GM12878 (cell line): ENCODE measurements at regions not wholly inside any gene's neighbourhood (a gene's known extent, or its start where the extent isn't known, plus 50 kb on each side); places are given as distances from the start of the nearest gene placed in this dataset.

Source experiments
- ATAC-seq: fragments of 200-7000 bp; cut with Tn5 transposase; 3 replicates; pipeline ENCODE4 v1.9.1; 2020; ENCODE audit warnings: mild to moderate bottlenecking, moderate library complexity
- BruUV-seq: library from RNA; stranded (reverse); fragments of 400-500 nt; replicated peaks from 2 replicates; lab custom pipeline; 2021; lab: Mats Ljungman, UMichigan
- CTCF ChIA-PET: fragments of 300-600 bp; sonication (Branson Sonifier 250); formaldehyde crosslinking; extraction: SDS; loops from one replicate; lab custom pipeline; 2021; ENCODE audit warnings: inconsistent platforms; lab: Yijun Ruan, JAX
- POLR2A ChIA-PET: fragments of 350-600 bp; formaldehyde crosslinking; extraction: SDS; loops from one replicate; lab custom pipeline; 2021; ENCODE audit warnings: inconsistent platforms; lab: Charles Lee
- RAD21 ChIA-PET: fragments of 300-600 bp; sonication (Branson Sonifier 250); formaldehyde crosslinking; loops from one replicate; lab custom pipeline; 2023; ENCODE audit warnings: antibody characterized with exemption; ENCODE audit not compliant: unreplicated experiment; lab: Charles Lee
- SMC1A ChIA-PET: fragments of 300-600 bp; sonication (Branson Sonifier 250); formaldehyde crosslinking; loops from one replicate; lab custom pipeline; 2023; ENCODE audit not compliant: unreplicated experiment, uncharacterized antibody; lab: Charles Lee
- DNase-seq: peaks from one replicate; pipeline ENCODE4 v3.0.0-alpha.2; 2011; ENCODE audit warnings: low read depth, low spot score
- FAIRE-seq: peaks from 3 replicates; lab custom pipeline; 2011; peaks lifted over from hg19 to GRCh38; lab: Jason Lieb, UNC
- H2AFZ ChIP-seq: 2 replicates; pipeline ENCODE4 v1.6.0; 2011; ENCODE audit warnings: low read depth, low read length, control low read depth; ENCODE audit not compliant: control insufficient read depth
- H3K27ac ChIP-seq: 2 replicates; pipeline ENCODE4 v1.5.1; 2011; ENCODE audit warnings: control low read depth; ENCODE audit not compliant: control insufficient read depth, insufficient read depth
- H3K27me3 ChIP-seq, 2 experiments: replicated peaks in 1 of 2; 2 replicates each; pipeline versions ENCODE4 v1.6.0 to v1.6.1; 2011; ENCODE audit warnings: low read length in 1 of 2; ENCODE audit not compliant: control insufficient read depth in 2 of 2, insufficient read depth in 2 of 2
- H3K36me3 ChIP-seq, 2 experiments: 2 replicates each; pipeline ENCODE4 v1.5.1; 2011; ENCODE audit warnings: low read length in 1 of 2; ENCODE audit not compliant: control insufficient read depth in 2 of 2, insufficient read depth in 2 of 2
- H3K4me1 ChIP-seq: 2 replicates; pipeline ENCODE4 v1.6.1; 2011; ENCODE audit warnings: mild to moderate bottlenecking, low read length, moderate library complexity, mixed read lengths; ENCODE audit not compliant: control insufficient read depth, insufficient read depth
- H3K4me2 ChIP-seq: 2 replicates; pipeline ENCODE4 v1.6.0; 2011; ENCODE audit warnings: control low read depth; ENCODE audit not compliant: control insufficient read depth, insufficient read depth
- H3K4me3 ChIP-seq: fragments of 200-600 bp; sonication (generic); 2 replicates; pipeline ENCODE4 v1.5.1; 2016
- H3K79me2 ChIP-seq: 2 replicates; pipeline ENCODE4 v1.6.0; 2011; ENCODE audit warnings: low read length; ENCODE audit not compliant: control insufficient read depth, insufficient read depth
- H3K9ac ChIP-seq: 2 replicates; pipeline ENCODE4 v1.8.0; 2011; ENCODE audit warnings: low read length, control low read depth, mixed read lengths; ENCODE audit not compliant: control insufficient read depth, insufficient read depth
- H3K9me3 ChIP-seq: replicated peaks from 3 replicates; pipeline ENCODE4 v1.5.1; 2011; ENCODE audit warnings: mild to moderate bottlenecking, low read length; ENCODE audit not compliant: control insufficient read depth, insufficient read depth
- H4K20me1 ChIP-seq: 2 replicates; pipeline ENCODE4 v1.6.0; 2011; ENCODE audit not compliant: control insufficient read depth, insufficient read depth
- ATF2 ChIP-seq: IDR thresholded peaks from 2 replicates; pipeline ENCODE4 v1.6.1; 2012; ENCODE audit warnings: low read length, inconsistent platforms
- BMI1 ChIP-seq: fragments of 450-650 bp; IDR thresholded peaks from 2 replicates; pipeline ENCODE4 v1.6.1; 2016; ENCODE audit warnings: mild to moderate bottlenecking, moderate library complexity, borderline replicate concordance
- CBFB ChIP-seq: IDR thresholded peaks from 2 replicates; pipeline ENCODE4 v1.6.1; 2016; ENCODE audit warnings: antibody characterized with exemption, low read depth
- CBX5 ChIP-seq: sonication (generic); IDR thresholded peaks from 2 replicates; pipeline ENCODE4 v1.6.1; 2016; ENCODE audit warnings: low read depth, moderate library complexity, mild to moderate bottlenecking, inconsistent platforms
- HDGF ChIP-seq: fragments of 450-650 bp; IDR thresholded peaks from 2 replicates; pipeline ENCODE4 v1.6.1; 2016; ENCODE audit warnings: antibody characterized with exemption
- NBN ChIP-seq: fragments of 450-650 bp; IDR thresholded peaks from 2 replicates; pipeline ENCODE4 v1.6.1; 2016
- NKRF ChIP-seq: fragments of 450-650 bp; conservative IDR thresholded peaks from 2 replicates; pipeline ENCODE4 v1.6.1; 2017; ENCODE audit warnings: mild to moderate bottlenecking, moderate library complexity
- PAX5 ChIP-seq: IDR thresholded peaks from 2 replicates; pipeline ENCODE4 v1.6.1; 2011; ENCODE audit warnings: low read depth, low read length, borderline replicate concordance
- PKNOX1 ChIP-seq: fragments of 450-650 bp; IDR thresholded peaks from 2 replicates; pipeline ENCODE4 v1.6.1; 2016; ENCODE audit warnings: mild to moderate bottlenecking
- SKIL ChIP-seq: fragments of 450-650 bp; IDR thresholded peaks from 2 replicates; pipeline ENCODE4 v1.6.1; 2017; ENCODE audit warnings: mild to moderate bottlenecking, low read depth, inconsistent platforms; ENCODE audit not compliant: poor library complexity, severe bottlenecking
- SMAD5 ChIP-seq: IDR thresholded peaks from 2 replicates; pipeline ENCODE4 v1.6.1; 2016; ENCODE audit warnings: antibody characterized with exemption, low read depth
- SREBF2 ChIP-seq: IDR thresholded peaks from 2 replicates; pipeline ENCODE4 v1.6.1; 2012; ENCODE audit warnings: mild to moderate bottlenecking, low read length
- TCF3 ChIP-seq: IDR thresholded peaks from 2 replicates; pipeline ENCODE4 v1.6.1; 2012; ENCODE audit warnings: low read depth, mild to moderate bottlenecking, low read length, borderline replicate concordance; ENCODE audit not compliant: insufficient read depth
- ZNF687 ChIP-seq: fragments of 450-650 bp; IDR thresholded peaks from 2 replicates; pipeline ENCODE4 v1.6.1; 2017; ENCODE audit warnings: mild to moderate bottlenecking, moderate library complexity
- WGBS: methylation state at CpG from one replicate; pipeline ENCODE4 v1.1.6; 2016; ENCODE audit warnings: low lambda C conversion rate; ENCODE audit not compliant: insufficient replicate concordance, insufficient coverage; ENCODE audit errors: missing lambda C conversion rate; 5-methylcytosine and 5-hydroxymethylcytosine counted together
- in situ Hi-C: fragments of 300-500 bp; cut with MboI; formaldehyde crosslinking; loops from 9 replicates; pipeline ENCODE4 v1.14.3; 2018; ENCODE audit warnings: mixed read lengths
- intact Hi-C: fragments of 100-400 bp; cut with micrococcal nuclease; formaldehyde crosslinking; loops from one replicate; pipeline ENCODE4 v1.14.2; 2022; ENCODE audit not compliant: unreplicated experiment

GRCh38 chr9:20032413-20033006, 243.7 kb upstream of the SLC24A2 start (continued):
- TF ChIP-seq PKNOX1, result no peak
- no peak for TF ChIP-seq BMI1
- no peak for TF ChIP-seq PAX5
- no peak for TF ChIP-seq TCF3
- no peak for TF ChIP-seq CBFB
- no peak for TF ChIP-seq HDGF
- no peak for TF ChIP-seq NKRF
- no peak for TF ChIP-seq CBX5
- TF ChIP-seq SREBF2, result no peak
- TF ChIP-seq NBN, result no peak
- TF ChIP-seq, all 136 proteins: peak for 0

GRCh38 chr9:20031836-20032235, 243.0 kb upstream of the SLC24A2 start:
- Histone ChIP-seq H4K20me1 (no peaks in the 10 kb centered on the region), H3K9me3 (no peaks in the 10 kb centered on the region), H3K79me2 (no peaks in the 10 kb centered on the region), H3K9ac (no peak overlapping the region), H3K4me1 (no peaks in the 10 kb centered on the region), H3K36me3 (no peaks in the 10 kb centered on the region), H2AFZ (no peak overlapping the region), H3K27me3 (no peaks in the 10 kb centered on the region), H3K4me2 (no peak overlapping the region), H3K4me3 (no peak overlapping the region), H3K27ac (no peak overlapping the region)
- intact Hi-C loops (no loop called here), in situ Hi-C loops (no loop called here)
- ChIA-PET SMC1A (no interaction called here), POLR2A (no interaction called here), CTCF (no interaction called here), RAD21 (no interaction called here)
- 20% methylated on average over 6 of the region's 6 CpGs for WGBS
- FAIRE-seq, result no peak
- no TSS peak for BruUV-seq
- no peak for ATAC-seq
- DNase-seq, result no peak
- TF ChIP-seq ATF2, result no peak
- no peak for TF ChIP-seq SMAD5
- TF ChIP-seq ZNF687, result no peak
- no peak for TF ChIP-seq SKIL
